Activated CD8-positive, alpha-beta T cell treated with anti-CD3 and anti-CD28 coated beads, Interleukin-2, amount 10 ng/mL, durations not matched to agents 7 days and 5 days (primary cell): ENCODE measurements at regions not wholly inside any gene's neighbourhood (a gene's known extent, or its start where the extent isn't known, plus 50 kb on each side); places are given as distances from the start of the nearest gene placed in this dataset.
"Not testable (repeated sequence)": the region's sequence is repeated elsewhere in the genome, so short reads cannot be mapped to it uniquely, and the experiment has no call there.

Source experiments
- ATAC-seq: fragments of 150-1000 bp; cut with Tn5 transposase; one replicate; pipeline ENCODE4 v1.10.0; 2021; ENCODE audit warnings: moderate library complexity
- CTCF ChIA-PET: fragments of 350-600 bp; sonication (Branson Sonifier 250); formaldehyde crosslinking; loops from one replicate; lab custom pipeline; 2021; ENCODE audit warnings: antibody characterized with exemption; lab: Charles Lee
- POLR2A ChIA-PET: fragments of 350-600 bp; sonication (Branson Sonifier 250); formaldehyde crosslinking; loops from one replicate; lab custom pipeline; 2021; ENCODE audit warnings: antibody characterized with exemption; lab: Charles Lee
- DNase-seq: peaks from one replicate; pipeline ENCODE4 v3.0.0-alpha.2; 2020
- H3K27ac Mint-ChIP-seq: one replicate; pipeline ENCODE4 v1.8.0; 2021; ENCODE audit warnings: mild to moderate bottlenecking, mixed read lengths
- H3K27me3 Mint-ChIP-seq: one replicate; pipeline ENCODE4 v1.8.0; 2021; ENCODE audit warnings: low read depth, mixed read lengths
- H3K36me3 Mint-ChIP-seq: one replicate; pipeline ENCODE4 v1.8.0; 2021; ENCODE audit warnings: low read depth, mixed read lengths
- H3K4me1 Mint-ChIP-seq: one replicate; pipeline ENCODE4 v1.8.0; 2021; ENCODE audit warnings: low read depth, mixed read lengths
- H3K4me3 Mint-ChIP-seq: one replicate; pipeline ENCODE4 v1.8.0; 2021; ENCODE audit warnings: mild to moderate bottlenecking, mixed read lengths
- H3K9me3 Mint-ChIP-seq: one replicate; pipeline ENCODE4 v1.8.0; 2022; ENCODE audit warnings: mixed read lengths; ENCODE audit not compliant: insufficient read depth

DNA sequence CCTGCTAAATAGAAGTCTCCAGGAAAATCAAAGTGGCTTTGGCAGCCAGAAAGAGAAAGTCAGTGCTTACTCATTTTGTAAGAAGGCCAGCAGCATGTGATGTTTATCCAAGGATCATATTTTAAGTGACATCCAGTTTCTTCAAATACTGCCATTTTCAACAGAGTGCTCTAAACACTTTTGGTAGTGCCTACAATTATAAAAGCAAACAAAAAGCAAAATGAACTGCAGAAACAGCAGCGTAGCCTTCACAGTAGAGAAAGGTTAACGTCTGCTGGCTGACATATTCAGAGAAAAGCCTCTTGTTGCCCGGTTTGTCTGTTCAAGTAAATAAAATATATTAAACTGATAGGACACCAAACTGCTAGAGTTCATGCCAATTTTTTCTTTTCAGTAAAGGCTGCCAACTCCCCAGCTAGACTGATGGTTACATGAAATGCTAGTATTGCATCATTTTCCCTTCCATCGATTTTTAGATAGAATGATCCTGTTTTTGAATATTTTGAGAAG lies 705.7 kb upstream of the SLC35B3 start:
- ChIA-PET CTCF (no interaction called here), POLR2A (no interaction called here)
- H3K9me3 Mint-ChIP-seq = no peaks in the 10 kb centered on the region
- H3K4me3 Mint-ChIP-seq = no peak overlapping the region
- ATAC-seq (no peak), DNase-seq (no peak)
- H3K36me3 Mint-ChIP-seq = no peaks in the 10 kb centered on the region
- no peak overlapping the region for H3K27ac Mint-ChIP-seq
- H3K4me1 Mint-ChIP-seq = no peaks in the 10 kb centered on the region
- H3K27me3 Mint-ChIP-seq = no peaks in the 10 kb centered on the region

DNA sequence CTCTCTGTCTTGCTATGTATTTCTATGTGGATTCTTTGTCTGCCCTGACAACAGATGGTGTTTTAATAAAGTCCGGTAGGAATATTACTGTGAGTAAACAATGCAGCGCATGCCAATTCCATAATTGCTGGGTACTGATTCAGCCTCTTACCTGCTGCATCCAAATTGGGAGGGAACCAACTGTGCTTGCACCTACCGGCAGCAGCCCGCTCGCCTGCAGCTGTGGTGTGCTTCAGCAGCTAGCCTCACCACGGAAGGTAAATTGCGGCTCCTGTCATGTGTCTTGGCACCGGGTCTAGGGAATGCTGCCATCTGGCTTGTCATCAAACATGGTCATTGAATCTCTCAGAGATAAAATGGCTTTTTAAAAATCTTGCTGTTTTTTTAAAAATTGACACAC lies 704.8 kb upstream of the SLC35B3 start:
- CTCF ChIA-PET = no interaction called here
- H3K27ac Mint-ChIP-seq = no peak overlapping the region
- ATAC-seq (no peak), DNase-seq (no peak)
- POLR2A ChIA-PET = no interaction called here
- no peak overlapping the region for H3K4me3 Mint-ChIP-seq
- no peaks in the 10 kb centered on the region for H3K27me3 Mint-ChIP-seq
- no peaks in the 10 kb centered on the region for H3K4me1 Mint-ChIP-seq
- no peaks in the 10 kb centered on the region for H3K36me3 Mint-ChIP-seq
- no peaks in the 10 kb centered on the region for H3K9me3 Mint-ChIP-seq

DNA sequence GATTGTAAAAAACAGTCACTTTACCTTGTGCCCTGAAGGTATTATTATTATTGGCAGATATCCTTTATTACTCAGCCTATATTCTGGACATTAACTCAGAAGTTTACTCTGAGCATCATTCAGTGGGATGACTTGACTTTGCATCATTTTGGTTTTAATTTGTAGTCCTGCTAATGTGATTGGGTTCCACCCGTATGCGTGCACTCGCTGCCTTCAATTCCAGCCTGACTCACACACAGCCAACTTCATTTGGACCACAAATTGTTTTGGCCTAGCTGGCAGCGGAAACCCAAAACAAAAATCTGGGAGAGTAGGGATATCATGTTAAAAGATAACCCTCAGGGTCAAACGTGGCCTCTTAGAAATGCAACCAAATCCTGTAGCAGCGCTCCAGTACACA lies 704.4 kb upstream of the SLC35B3 start:
- H3K27me3 Mint-ChIP-seq = no peaks in the 10 kb centered on the region
- POLR2A ChIA-PET = no interaction called here
- H3K36me3 Mint-ChIP-seq = no peaks in the 10 kb centered on the region
- no peaks in the 10 kb centered on the region for H3K4me1 Mint-ChIP-seq
- DNase-seq = no peak
- H3K4me3 Mint-ChIP-seq = no peak overlapping the region
- CTCF ChIA-PET = no interaction called here
- ATAC-seq = no peak
- H3K27ac Mint-ChIP-seq = no peak overlapping the region
- no peaks in the 10 kb centered on the region for H3K9me3 Mint-ChIP-seq

DNA sequence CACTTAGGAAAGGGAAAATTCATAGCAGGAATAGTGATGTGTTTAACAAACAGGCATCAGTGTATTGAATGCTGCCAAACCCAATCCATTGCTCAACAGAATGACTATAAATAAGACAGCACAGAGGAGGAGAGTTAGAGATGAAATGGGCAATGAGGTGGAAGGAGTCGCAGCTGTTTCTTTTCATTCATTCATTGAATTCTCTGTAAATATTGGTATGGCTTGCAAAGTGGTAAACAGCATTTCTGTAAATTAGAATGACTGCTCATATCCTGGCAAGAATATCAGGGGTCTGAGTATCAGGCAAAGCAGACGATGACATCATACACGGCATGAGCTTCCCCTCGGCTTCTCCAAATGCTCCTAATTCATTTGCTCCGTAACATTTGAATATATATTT lies 703.6 kb upstream of the SLC35B3 start:
- Mint-ChIP-seq H3K9me3 (no peaks in the 10 kb centered on the region), H3K4me3 (no peak overlapping the region), H3K27ac (no peak overlapping the region), H3K4me1 (no peaks in the 10 kb centered on the region), H3K27me3 (no peaks in the 10 kb centered on the region), H3K36me3 (no peaks in the 10 kb centered on the region)
- ChIA-PET POLR2A (no interaction called here), CTCF (no interaction called here)
- DNase-seq (no peak), ATAC-seq (no peak)

DNA sequence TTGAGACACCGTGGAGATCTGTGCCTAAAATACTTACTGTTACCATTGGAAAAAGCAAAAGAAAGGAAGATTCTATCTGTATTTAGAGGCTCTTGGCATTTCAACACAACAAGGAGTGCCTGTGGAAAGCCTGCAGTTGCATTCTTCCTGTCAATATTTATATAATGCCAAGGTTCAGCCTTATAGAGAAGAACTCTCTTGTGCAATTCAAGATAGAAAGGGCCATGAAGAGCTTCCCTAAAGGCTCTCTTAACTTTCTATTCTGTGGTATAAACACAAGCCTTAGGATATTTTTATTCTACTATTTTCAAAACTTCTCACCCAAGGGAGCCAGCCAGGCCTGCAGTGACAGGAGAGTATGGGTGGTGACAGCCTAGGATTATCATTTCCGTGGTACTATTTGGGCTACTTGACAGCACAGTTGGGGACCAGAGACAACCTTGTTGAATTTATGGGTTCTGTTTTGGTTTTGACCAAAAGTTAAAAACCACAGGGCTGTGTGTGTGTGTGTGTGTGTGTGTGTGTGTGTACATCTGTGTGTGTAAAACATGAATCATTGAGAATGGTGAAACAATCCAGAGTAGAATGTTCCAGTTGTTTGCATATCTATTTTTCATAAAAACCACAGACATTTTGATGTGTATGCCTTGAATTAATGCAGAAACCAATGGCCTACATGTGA lies 700.9 kb upstream of the SLC35B3 start:
- Mint-ChIP-seq H3K27me3 (no peaks in the 10 kb centered on the region), H3K36me3 (no peaks in the 10 kb centered on the region), H3K9me3 (no peaks in the 10 kb centered on the region), H3K27ac (no peak overlapping the region), H3K4me1 (no peaks in the 10 kb centered on the region), H3K4me3 (no peak overlapping the region)
- CTCF ChIA-PET = no interaction called here
- no peak for DNase-seq
- ATAC-seq = no peak
- POLR2A ChIA-PET = no interaction called here

DNA sequence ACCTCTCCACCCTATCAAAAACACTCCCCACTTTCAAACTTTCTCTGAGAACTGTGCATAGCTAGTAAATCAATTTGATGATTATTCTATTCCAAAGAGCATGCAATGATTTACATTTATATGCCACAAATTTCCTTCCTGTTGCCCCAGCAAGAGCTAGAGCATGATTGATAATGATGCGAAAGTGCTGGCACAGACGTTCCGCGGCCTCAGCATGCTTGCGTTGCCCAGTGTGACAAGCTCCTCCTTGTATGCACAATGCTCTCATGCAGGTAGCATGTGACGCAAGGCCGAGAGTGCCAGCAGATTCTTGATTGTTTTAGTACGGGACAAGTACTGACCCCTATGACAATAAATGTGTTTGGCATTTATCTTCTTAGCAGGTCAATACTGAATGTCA lies 696.3 kb upstream of the SLC35B3 start:
- Mint-ChIP-seq H3K27ac (no peak overlapping the region), H3K36me3 (no peaks in the 10 kb centered on the region), H3K4me1 (no peaks in the 10 kb centered on the region), H3K27me3 (no peaks in the 10 kb centered on the region), H3K4me3 (no peak overlapping the region), H3K9me3 (no peaks in the 10 kb centered on the region)
- DNase-seq (no peak), ATAC-seq (no peak)
- ChIA-PET CTCF (no interaction called here), POLR2A (no interaction called here)

DNA sequence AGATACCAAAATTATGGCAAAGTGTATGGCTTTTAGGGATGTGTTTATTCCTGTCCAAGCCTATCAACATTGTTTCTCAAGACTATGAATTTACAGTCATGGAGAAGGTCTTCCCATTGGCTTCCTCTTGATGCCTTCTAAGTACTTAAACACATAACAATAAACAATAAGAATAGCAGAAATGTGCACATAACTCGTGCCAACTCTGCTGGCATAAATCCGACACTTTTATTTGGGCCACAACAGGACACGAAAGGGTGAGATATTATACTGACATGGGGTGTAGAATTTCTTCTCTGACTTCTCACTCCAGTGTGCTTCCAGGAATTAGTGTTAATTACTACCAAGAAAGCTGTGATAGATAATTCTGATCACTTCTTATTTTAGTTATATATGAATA lies 695.9 kb upstream of the SLC35B3 start:
- no peaks in the 10 kb centered on the region for H3K9me3 Mint-ChIP-seq
- ATAC-seq = no peak

DNA sequence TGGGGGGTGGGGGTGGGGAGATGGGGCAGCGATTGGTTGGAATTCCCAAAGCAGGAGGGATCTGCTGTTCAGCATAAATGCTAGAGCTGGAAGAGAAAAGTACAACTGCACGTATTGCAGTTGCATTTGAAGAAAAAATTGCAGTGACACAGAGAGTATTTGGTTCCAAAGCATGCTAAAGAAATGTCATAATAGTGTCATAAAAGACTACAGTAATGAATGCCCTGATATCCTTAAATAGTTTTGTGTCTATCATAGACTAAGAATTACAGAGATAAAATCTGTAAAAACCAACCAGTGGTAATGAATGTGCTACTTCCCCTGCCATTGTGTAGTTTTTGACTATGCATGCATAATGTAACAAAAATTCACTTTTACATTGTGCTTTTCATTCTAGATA lies 693.6 kb upstream of the SLC35B3 start:
- POLR2A ChIA-PET = no interaction called here

More for the DNA sequence above, 695.9 kb upstream of the SLC35B3 start:
- H3K4me1 Mint-ChIP-seq = no peaks in the 10 kb centered on the region
- H3K4me3 Mint-ChIP-seq = no peak overlapping the region
- H3K36me3 Mint-ChIP-seq = no peaks in the 10 kb centered on the region
- POLR2A ChIA-PET = no interaction called here
- no peaks in the 10 kb centered on the region for H3K27me3 Mint-ChIP-seq
- H3K27ac Mint-ChIP-seq = no peak overlapping the region
- no peak for DNase-seq
- CTCF ChIA-PET = no interaction called here

DNA sequence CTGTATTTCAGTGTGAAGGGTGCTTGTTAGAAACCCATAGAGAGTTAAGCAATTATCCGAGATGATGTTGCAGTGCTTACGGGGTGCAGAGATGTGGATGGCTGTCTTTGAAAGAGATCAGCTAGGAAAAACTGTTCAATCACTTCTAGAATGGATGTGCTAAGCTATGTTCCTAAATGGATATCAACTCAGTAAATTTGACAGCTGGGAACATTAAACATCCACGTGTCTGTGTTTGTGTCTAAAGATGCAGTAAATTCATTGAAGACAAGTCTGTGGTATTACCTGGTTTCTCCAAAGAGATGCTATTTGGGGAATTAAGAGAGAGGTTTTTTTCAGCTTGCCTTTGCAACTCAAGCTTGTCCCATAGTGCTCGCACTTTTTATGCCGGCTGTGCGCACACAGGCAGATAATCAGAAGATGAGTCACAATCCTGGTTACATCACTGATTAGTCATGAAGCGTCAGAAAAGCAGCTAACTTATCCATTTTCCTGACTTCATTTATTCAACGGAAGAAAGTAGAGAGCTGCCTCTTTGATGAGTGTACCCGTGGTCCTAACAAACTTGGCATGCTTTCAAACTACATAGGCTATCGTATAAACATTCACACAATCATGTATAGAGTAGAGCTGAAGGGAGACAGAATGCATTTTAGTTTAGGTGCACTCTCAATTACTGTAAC lies 691.7 kb upstream of the SLC35B3 start:
- H3K4me1 Mint-ChIP-seq = no peaks in the 10 kb centered on the region
- ChIA-PET POLR2A (no interaction called here), CTCF (no interaction called here)
- H3K27ac Mint-ChIP-seq = no peak overlapping the region
- H3K9me3 Mint-ChIP-seq = no peaks in the 10 kb centered on the region
- H3K36me3 Mint-ChIP-seq = no peaks in the 10 kb centered on the region
- H3K4me3 Mint-ChIP-seq = no peak overlapping the region
- no peaks in the 10 kb centered on the region for H3K27me3 Mint-ChIP-seq
- DNase-seq (no peak), ATAC-seq (no peak)

More for the DNA sequence above, 693.6 kb upstream of the SLC35B3 start:
- Mint-ChIP-seq H3K36me3 (no peaks in the 10 kb centered on the region), H3K27me3 (no peaks in the 10 kb centered on the region), H3K4me3 (no peak overlapping the region), H3K4me1 (no peaks in the 10 kb centered on the region), H3K9me3 (no peaks in the 10 kb centered on the region), H3K27ac (no peak overlapping the region)
- DNase-seq = no peak
- CTCF ChIA-PET = no interaction called here
- no peak for ATAC-seq

DNA sequence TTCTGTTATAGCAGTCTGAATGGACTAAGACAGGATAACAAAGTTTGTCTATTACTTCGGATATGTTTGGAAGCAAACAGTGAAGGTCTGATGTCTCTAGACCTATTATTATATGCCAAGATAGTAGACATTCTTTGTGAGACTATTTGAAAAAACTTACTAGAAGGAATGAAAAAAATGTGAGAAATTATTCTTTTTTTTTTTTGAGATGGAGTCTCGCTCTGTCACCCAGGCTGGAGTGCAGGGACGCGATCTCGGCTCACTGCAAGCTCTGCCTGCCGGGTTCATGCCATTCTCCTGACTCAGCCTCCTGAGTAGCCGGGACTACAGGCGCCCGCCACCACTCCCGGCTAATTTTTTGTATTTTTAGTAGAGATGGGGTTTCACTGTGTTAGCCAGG lies 690.7 kb upstream of the SLC35B3 start:
- CTCF ChIA-PET = not testable (repeated sequence)

DNA sequence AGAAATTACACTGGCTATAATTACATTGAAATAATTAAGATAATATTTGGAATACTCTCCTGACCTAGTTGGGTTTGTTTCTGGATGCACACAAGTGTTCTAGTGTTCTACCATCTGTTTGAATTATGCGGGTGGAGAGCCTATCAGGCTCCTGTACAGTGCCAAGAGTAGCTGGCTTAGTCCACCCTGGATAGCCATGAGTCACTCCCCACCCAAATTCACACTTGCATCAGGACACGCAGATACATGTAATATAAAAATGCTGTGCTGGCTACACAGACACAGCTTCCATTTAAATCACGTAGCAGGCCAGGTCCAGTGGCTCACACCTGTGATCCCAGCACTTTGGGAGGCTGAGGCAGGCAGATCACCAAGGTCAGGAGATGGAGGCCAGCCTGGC lies 686.2 kb upstream of the SLC35B3 start:
- POLR2A ChIA-PET = no interaction called here
- Mint-ChIP-seq H3K4me3 (no peak overlapping the region), H3K9me3 (no peaks in the 10 kb centered on the region), H3K36me3 (no peaks in the 10 kb centered on the region), H3K27me3 (no peaks in the 10 kb centered on the region), H3K27ac (no peak overlapping the region), H3K4me1 (no peaks in the 10 kb centered on the region)
- no peak for ATAC-seq
- CTCF ChIA-PET = no interaction called here
- DNase-seq = no peak

More for the DNA sequence above, 690.7 kb upstream of the SLC35B3 start:
- H3K36me3 Mint-ChIP-seq, DNase-seq, H3K4me1 Mint-ChIP-seq, H3K27ac Mint-ChIP-seq, H3K4me3 Mint-ChIP-seq, ATAC-seq, POLR2A ChIA-PET, H3K9me3 Mint-ChIP-seq, H3K27me3 Mint-ChIP-seq: not testable (repeated sequence)

DNA sequence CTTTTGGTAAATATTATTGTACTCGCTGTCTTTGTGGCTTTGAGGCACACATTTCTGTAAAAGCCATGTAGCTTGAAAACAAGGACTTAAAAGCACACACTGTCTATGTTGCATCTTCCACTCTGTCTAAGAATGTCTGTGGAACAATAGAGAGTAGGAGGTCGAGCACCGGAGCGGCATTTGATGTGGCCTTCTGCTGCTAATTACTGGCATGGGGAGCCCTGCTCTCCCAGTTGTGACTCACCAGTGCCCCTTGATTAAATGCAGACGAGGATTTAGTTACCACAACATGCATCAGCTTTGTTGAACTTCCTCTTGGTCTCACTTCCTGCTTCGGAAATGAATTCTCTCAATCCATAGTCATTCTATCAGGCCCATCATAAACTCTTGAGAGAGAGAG lies 680.7 kb upstream of the SLC35B3 start:
- DNase-seq = no peak
- Mint-ChIP-seq H3K4me3 (no peak overlapping the region), H3K27me3 (no peaks in the 10 kb centered on the region), H3K9me3 (no peaks in the 10 kb centered on the region), H3K36me3 (no peaks in the 10 kb centered on the region), H3K27ac (no peak overlapping the region), H3K4me1 (no peaks in the 10 kb centered on the region)
- ChIA-PET POLR2A (no interaction called here), CTCF (no interaction called here)
- ATAC-seq = no peak
